KMS-11 (cell line): ENCODE measurements at regions not wholly inside any gene's neighbourhood (a gene's known extent, or its start where the extent isn't known, plus 50 kb on each side); places are given as distances from the start of the nearest gene placed in this dataset.
"Not testable (repeated sequence)": the region's sequence is repeated elsewhere in the genome, so short reads cannot be mapped to it uniquely, and the experiment has no call there.

Source experiments
- H2AFZ ChIP-seq: fragments of 200-600 bp; sonication (generic); 2 replicates; pipeline ENCODE4 v1.6.1; 2016; ENCODE audit warnings: antibody characterized with exemption, mixed run types, low read depth
- H3K27ac ChIP-seq: fragments of 200-600 bp; sonication (generic); 2 replicates; pipeline ENCODE4 v1.6.1; 2016; ENCODE audit warnings: mild to moderate bottlenecking, mixed run types
- H3K27me3 ChIP-seq: fragments of 200-600 bp; sonication (generic); 2 replicates; pipeline ENCODE4 v1.6.1; 2017; ENCODE audit warnings: mild to moderate bottlenecking, low read depth, mixed run types, moderate library complexity; ENCODE audit not compliant: insufficient read depth
- H3K36me3 ChIP-seq: fragments of 200-600 bp; sonication (generic); 2 replicates; pipeline ENCODE4 v1.6.1; 2017; ENCODE audit warnings: mild to moderate bottlenecking, mixed run types; ENCODE audit not compliant: insufficient read depth
- H3K4me1 ChIP-seq: fragments of 200-600 bp; sonication (generic); 2 replicates; pipeline ENCODE4 v1.6.1; 2016; ENCODE audit warnings: mild to moderate bottlenecking, low read depth, mixed run types; ENCODE audit not compliant: poor library complexity, severe bottlenecking
- H3K4me2 ChIP-seq: fragments of 200-600 bp; sonication (generic); 2 replicates; pipeline ENCODE4 v1.7.0; 2016; ENCODE audit warnings: mild to moderate bottlenecking, mixed run types
- H3K4me3 ChIP-seq: fragments of 200-600 bp; sonication (generic); IDR thresholded peaks from 2 replicates; pipeline ENCODE4 v1.6.1; 2017; ENCODE audit warnings: low read depth, low read length, mixed read lengths; ENCODE audit not compliant: insufficient read depth
- H3K79me2 ChIP-seq: fragments of 200-600 bp; sonication (generic); 2 replicates; pipeline ENCODE4 v1.6.1; 2016; ENCODE audit warnings: low read depth, mixed run types; ENCODE audit not compliant: insufficient read depth
- H3K9ac ChIP-seq: fragments of 200-600 bp; sonication (generic); 2 replicates; pipeline ENCODE4 v1.6.1; 2016; ENCODE audit warnings: mild to moderate bottlenecking, mixed run types
- H4K20me1 ChIP-seq: fragments of 200-600 bp; sonication (generic); 2 replicates; pipeline ENCODE4 v1.6.1; 2016; ENCODE audit warnings: mild to moderate bottlenecking, mixed run types; ENCODE audit not compliant: insufficient read depth
- TF ChIP-seq, protein P1 (sequence below): fragments of 200-600 bp; sonication (generic); conservative IDR thresholded peaks from 2 replicates; pipeline ENCODE4 v1.6.1; 2017; ENCODE audit warnings: low read depth, mild to moderate bottlenecking, antibody characterized with exemption, low read length, moderate library complexity, mixed read lengths

DNA sequence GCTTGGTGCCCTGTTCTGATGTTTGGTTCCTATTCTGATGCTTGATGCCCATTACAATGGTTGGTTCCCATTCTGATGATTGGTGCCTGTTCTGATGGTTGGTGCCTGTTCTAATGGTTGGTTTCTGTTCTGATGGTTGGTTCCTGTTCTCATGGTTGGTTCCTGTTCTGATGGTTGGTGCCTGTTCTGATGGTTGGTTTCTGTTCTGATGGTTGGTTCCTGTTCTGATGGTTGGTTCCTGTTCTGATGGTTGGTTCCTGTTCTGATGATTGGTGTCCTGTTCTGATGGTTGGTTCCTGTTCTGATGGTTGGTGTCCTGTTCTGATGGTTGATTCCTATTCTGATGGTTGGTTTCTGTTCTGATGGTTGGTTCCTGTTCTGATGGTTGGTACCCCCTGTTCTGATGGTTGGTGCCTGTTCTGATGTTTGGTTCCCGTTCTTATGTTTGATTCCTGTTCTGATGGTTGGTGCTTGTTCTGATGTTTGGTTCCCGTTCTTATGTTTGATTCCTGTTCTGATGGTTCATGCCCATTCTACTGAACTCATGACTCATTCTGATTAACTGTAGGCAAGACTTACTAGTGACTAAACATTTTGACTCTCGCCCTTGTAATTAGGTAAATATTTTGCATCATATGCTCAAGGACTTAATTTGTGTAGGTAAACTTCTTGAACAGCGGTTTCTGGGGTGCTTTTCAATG lies 146.2 kb downstream of the DLL1 start:
- H3K36me3 ChIP-seq: no peaks in the 10 kb centered on the region
- H3K27ac ChIP-seq: no peak overlapping the region
- H4K20me1 ChIP-seq: no peaks in the 10 kb centered on the region
- no peak overlapping the region for H3K9ac ChIP-seq
- no peak overlapping the region for H2AFZ ChIP-seq
- peaks cover 6% of the 10 kb centered on the region; the same call in 1 of the 2 replicates for H3K27me3 ChIP-seq
- no peak overlapping the region for H3K4me2 ChIP-seq
- no peaks in the 10 kb centered on the region for H3K4me1 ChIP-seq
- TF ChIP-seq, protein P1, sequence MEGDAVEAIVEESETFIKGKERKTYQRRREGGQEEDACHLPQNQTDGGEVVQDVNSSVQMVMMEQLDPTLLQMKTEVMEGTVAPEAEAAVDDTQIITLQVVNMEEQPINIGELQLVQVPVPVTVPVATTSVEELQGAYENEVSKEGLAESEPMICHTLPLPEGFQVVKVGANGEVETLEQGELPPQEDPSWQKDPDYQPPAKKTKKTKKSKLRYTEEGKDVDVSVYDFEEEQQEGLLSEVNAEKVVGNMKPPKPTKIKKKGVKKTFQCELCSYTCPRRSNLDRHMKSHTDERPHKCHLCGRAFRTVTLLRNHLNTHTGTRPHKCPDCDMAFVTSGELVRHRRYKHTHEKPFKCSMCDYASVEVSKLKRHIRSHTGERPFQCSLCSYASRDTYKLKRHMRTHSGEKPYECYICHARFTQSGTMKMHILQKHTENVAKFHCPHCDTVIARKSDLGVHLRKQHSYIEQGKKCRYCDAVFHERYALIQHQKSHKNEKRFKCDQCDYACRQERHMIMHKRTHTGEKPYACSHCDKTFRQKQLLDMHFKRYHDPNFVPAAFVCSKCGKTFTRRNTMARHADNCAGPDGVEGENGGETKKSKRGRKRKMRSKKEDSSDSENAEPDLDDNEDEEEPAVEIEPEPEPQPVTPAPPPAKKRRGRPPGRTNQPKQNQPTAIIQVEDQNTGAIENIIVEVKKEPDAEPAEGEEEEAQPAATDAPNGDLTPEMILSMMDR: no peak
- H3K4me3 ChIP-seq: no peak overlapping the region
- no peaks in the 10 kb centered on the region for H3K79me2 ChIP-seq

DNA sequence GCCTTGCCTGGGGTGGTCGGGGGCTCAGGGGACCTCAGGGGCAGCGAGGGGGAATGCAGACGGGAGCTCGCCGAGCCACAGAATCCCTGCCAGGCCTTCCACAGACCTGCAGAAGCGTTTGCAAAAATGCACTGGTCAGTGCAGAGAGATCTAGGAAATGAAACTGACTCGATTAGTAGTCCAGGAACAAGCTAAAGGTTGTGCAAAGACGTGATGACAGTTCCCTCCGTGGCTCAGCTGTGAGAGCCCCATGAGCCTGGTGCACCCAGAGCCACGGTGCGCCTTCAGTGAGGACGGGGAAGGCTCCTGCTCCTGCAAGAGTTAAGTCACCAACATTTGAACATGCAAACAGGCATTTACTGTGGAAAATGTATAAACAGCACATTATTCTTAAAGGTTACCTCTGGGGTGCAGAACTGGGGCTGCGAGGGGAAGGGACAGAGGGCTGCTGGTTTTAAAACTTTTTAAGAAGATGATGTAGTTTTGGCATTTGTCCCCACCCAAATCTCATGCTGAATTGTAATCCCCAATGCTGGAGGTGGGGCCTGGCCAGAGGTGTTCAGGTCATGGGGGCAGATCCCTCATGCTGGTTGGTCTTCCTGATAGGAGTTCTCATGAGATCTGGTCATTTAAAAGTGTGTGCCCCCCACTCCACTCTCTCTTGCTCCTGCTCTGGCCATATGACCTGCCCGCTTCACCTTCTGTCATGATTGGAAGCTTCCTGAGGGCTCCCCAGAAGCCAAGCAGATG lies 147.3 kb downstream of the DLL1 start:
- Histone ChIP-seq H3K36me3 (no peaks in the 10 kb centered on the region), H3K9ac (no peak overlapping the region), H3K4me1 (no peaks in the 10 kb centered on the region), H3K27me3 (peaks cover 6% of the 10 kb centered on the region; the same call in 1 of the 2 replicates), H3K79me2 (no peaks in the 10 kb centered on the region), H3K4me3 (no peak overlapping the region), H2AFZ (no peak overlapping the region), H4K20me1 (no peaks in the 10 kb centered on the region), H3K27ac (no peak overlapping the region), H3K4me2 (no peak overlapping the region)
- TF ChIP-seq, protein P1: no peak

DNA sequence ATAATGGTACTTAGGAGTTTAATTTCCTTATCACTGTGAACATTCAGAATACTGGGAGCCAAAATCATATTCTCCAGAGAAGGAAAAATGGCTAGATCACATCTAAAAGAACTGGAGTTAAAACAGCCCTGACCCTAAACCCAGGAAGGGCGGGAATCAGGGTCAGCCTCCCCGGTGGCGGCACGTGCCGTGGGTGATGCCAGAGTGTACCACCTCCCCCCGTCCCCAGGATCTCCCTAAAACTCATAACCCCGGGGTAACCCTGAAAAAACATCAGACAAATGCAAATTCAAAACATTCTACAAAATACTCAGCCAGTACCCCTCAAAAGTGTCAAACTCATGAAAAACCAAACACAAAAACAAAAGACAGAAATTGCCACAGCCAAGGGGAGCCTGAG lies 148.3 kb downstream of the DLL1 start:
- Histone ChIP-seq H2AFZ (no peak overlapping the region), H4K20me1 (no peaks in the 10 kb centered on the region), H3K27me3 (peaks cover 3% of the 10 kb centered on the region; the same call in 1 of the 2 replicates), H3K79me2 (no peaks in the 10 kb centered on the region), H3K4me2 (no peak overlapping the region), H3K27ac (no peak overlapping the region), H3K4me3 (no peak overlapping the region), H3K4me1 (no peaks in the 10 kb centered on the region), H3K36me3 (no peaks in the 10 kb centered on the region), H3K9ac (no peak overlapping the region)
- TF ChIP-seq, protein P1: no peak

DNA sequence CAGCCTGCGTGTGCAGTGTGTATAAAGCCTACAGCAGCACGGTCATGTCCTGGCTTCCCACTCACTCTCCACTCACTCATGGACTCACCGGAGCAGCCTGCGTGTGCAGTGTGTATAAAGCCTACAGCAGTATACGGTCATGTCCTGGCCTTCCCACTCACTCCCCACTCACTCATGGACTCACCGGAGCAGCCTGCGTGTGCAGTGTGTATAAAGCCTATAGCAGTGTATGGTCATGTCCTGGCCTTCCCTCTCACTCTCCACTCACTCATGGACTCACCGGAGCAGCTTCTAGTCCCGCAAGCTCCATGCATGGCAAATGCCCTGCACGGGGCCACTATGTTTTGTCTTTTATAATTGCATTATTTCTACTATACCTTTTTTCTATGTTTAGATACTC lies 149.8 kb downstream of the DLL1 start:
- not testable (repeated sequence) for H3K4me2 ChIP-seq, H3K4me3 ChIP-seq, H2AFZ ChIP-seq, H3K27ac ChIP-seq, H3K4me1 ChIP-seq, H3K9ac ChIP-seq, H3K79me2 ChIP-seq, H3K36me3 ChIP-seq, H3K27me3 ChIP-seq, H4K20me1 ChIP-seq

DNA sequence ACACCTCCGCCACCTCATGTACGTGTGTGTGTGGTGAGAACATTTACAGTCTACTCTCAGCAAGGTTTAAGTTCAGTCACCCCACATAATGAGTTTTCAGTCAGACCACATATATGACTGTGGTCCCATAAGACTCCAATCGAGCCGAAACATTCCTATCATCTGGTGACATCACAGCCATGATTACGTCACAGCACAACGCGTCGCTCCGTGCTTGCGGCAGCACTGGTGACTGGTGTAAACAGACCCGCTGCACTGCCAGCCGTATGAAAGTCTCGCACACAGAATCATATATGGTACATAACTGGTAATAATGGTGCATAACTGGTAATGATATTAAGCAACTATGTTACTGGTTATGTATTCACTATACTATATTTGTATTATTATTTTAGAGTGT lies 150.7 kb downstream of the DLL1 start:
- Histone ChIP-seq H3K79me2 (no peaks in the 10 kb centered on the region), H4K20me1 (no peaks in the 10 kb centered on the region), H2AFZ (no peak overlapping the region), H3K4me3 (no peak overlapping the region), H3K36me3 (no peaks in the 10 kb centered on the region), H3K27ac (no peak overlapping the region), H3K4me2 (no peak overlapping the region), H3K9ac (no peak overlapping the region), H3K27me3 (0 out of 2 replicates have a peak, but pooled peaks cover 3% of the 10 kb centered on the region), H3K4me1 (no peaks in the 10 kb centered on the region)
- TF ChIP-seq, protein P1: no peak
